Esophagus squamous epithelium (tissue), 5 donors: ENCODE measurements at regions not wholly inside any gene's neighbourhood (a gene's known extent, or its start where the extent isn't known, plus 50 kb on each side); places are given as distances from the start of the nearest gene placed in this dataset.
A peak's percentile ranks its signal among the peaks of the same experiment; 100 is the strongest.

Experiments
- DNase-seq: peaks from one replicate; lab custom pipeline; 2025; lab: John Stamatoyannopoulos, UW
- H3K27ac ChIP-seq, 4 donors: fragments of 200-600 bp; sonication (generic); one replicate each; pipeline ENCODE4 v1.5.1; 2016 to 2019; ENCODE audit warnings: mild to moderate bottlenecking in 1 of 4
- H3K27me3 ChIP-seq, 4 donors: fragments of 200-600 bp; sonication (generic); 1 replicate in 3 of 4; 2 replicates in 1 of 4; pipeline versions ENCODE4 v1.5.1 to v1.6.0; 2017 to 2021; ENCODE audit warnings: antibody characterized with exemption in 1 of 4
- H3K36me3 ChIP-seq, 3 donors: fragments of 200-600 bp; sonication (generic); one replicate each; pipeline ENCODE4 v1.5.1; 2016 to 2019
- H3K4me1 ChIP-seq, 3 donors: fragments of 200-600 bp; sonication (generic); one replicate each; pipeline ENCODE4 v1.5.1; 2017 to 2019
- H3K4me3 ChIP-seq, 4 donors: fragments of 200-600 bp; sonication (generic); 1 replicate in 3 of 4; 2 replicates in 1 of 4; pipeline ENCODE4 v1.5.1; 2016 to 2019; ENCODE audit warnings: mild to moderate bottlenecking in 2 of 4, moderate library complexity in 1 of 4
- H3K9me3 ChIP-seq, 3 donors: fragments of 200-600 bp; sonication (generic); one replicate each; pipeline ENCODE4 v1.5.1; 2016 to 2019
- CTCF ChIP-seq, 6 experiments: fragments of 450-650 bp in 4 of 6; fragments of 200-600 bp in 2 of 6; sonication (generic) in 2 of 6; IDR thresholded peaks; one replicate each; pipeline ENCODE4 v1.5.1; 2016 to 2019; ENCODE audit warnings: antibody characterized with exemption in 6 of 6, mild to moderate bottlenecking in 4 of 6, moderate library complexity in 4 of 6
- POLR2A ChIP-seq, 4 donors: fragments of 450-650 bp; IDR thresholded peaks; one replicate each; pipeline ENCODE4 v1.6.1; 2017; ENCODE audit warnings: antibody characterized with exemption in 4 of 4, mild to moderate bottlenecking in 4 of 4, moderate library complexity in 3 of 4
- WGBS, 2 donors: methylation state at CpG; one replicate each; pipeline ENCODE4 v1.1.5; 2018; 5-methylcytosine and 5-hydroxymethylcytosine counted together
- intact Hi-C: fragments of 100-400 bp; cut with DNase I; formaldehyde crosslinking; loops from one replicate; pipeline ENCODE4 v1.15.0; 2022
- donor health status: DM: yes; HTN: yes; CAD: no.

- no peak for TF ChIP-seq POLR2A (IDR thresholded peaks at IDR 0.05)
- TF ChIP-seq CTCF (IDR thresholded peaks at IDR 0.05) = no peak
These were observed 438.2 kb upstream of the ARRDC4 start for GRCh38 chr15:97522347-97522746.

GRCh38 chr15:97525809-97526208 lies 434.7 kb upstream of the ARRDC4 start:
- no peak for TF ChIP-seq CTCF (IDR thresholded peaks at IDR 0.05)
- no peak for TF ChIP-seq POLR2A (IDR thresholded peaks at IDR 0.05)
- no peaks in the 10 kb centered on the region for H3K27me3 ChIP-seq
- intact Hi-C loops = no loop called here
- H3K36me3 ChIP-seq = no peaks in the 10 kb centered on the region
- H3K4me1 ChIP-seq = no peaks in the 10 kb centered on the region
- no peak overlapping the region for H3K27ac ChIP-seq
- no peaks in the 10 kb centered on the region for H3K9me3 ChIP-seq
- no peak overlapping the region for H3K4me3 ChIP-seq
- no peak for DNase-seq

More at GRCh38 chr15:97522347-97522746, 438.2 kb upstream of the ARRDC4 start:
- Histone ChIP-seq H3K9me3 (no peaks in the 10 kb centered on the region), H3K36me3 (no peaks in the 10 kb centered on the region), H3K27me3 (no peaks in the 10 kb centered on the region), H3K4me1 (no peaks in the 10 kb centered on the region), H3K4me3 (peak overlapping the region in 1 of 4 donors; percentile 15), H3K27ac (no peak overlapping the region)
- intact Hi-C loops = no loop called here
- DNase-seq = no peak
- 43 to 77% methylated on average over 7 to 16 of the region's 16 CpGs for WGBS, 2 donors

- H3K9me3 ChIP-seq = no peaks in the 10 kb centered on the region
- DNase-seq = no peak
- H3K4me1 ChIP-seq = no peaks in the 10 kb centered on the region
- H3K27ac ChIP-seq = no peak overlapping the region
- H3K36me3 ChIP-seq = no peaks in the 10 kb centered on the region
- no peak overlapping the region for H3K4me3 ChIP-seq
- TF ChIP-seq POLR2A (IDR thresholded peaks at IDR 0.05) = no peak
- no peak for TF ChIP-seq CTCF (IDR thresholded peaks at IDR 0.05)
- WGBS, 2 donors = 58 to 73% methylated on average over 4 of the region's 4 CpGs
- no peaks in the 10 kb centered on the region for H3K27me3 ChIP-seq
- intact Hi-C loops = no loop called here
These were observed 432.3 kb upstream of the ARRDC4 start for GRCh38 chr15:97528238-97528637.

GRCh38 chr15:97545799-97546198 lies 414.7 kb upstream of the ARRDC4 start:
- Histone ChIP-seq H3K4me3 (no peak overlapping the region), H3K9me3 (peaks cover 0 to 7% (median 0%) of the 10 kb centered on the region in 3 donors), H3K27ac (no peak overlapping the region), H3K27me3 (no peaks in the 10 kb centered on the region), H3K4me1 (no peaks in the 10 kb centered on the region), H3K36me3 (no peaks in the 10 kb centered on the region)
- TF ChIP-seq CTCF (IDR thresholded peaks at IDR 0.05) (no peak), POLR2A (IDR thresholded peaks at IDR 0.05) (no peak)
- no peak for DNase-seq
- WGBS, 2 donors = 0 to 8% methylated on average over 1 of the region's 1 CpG
- intact Hi-C loops = no loop called here

GRCh38 chr15:97547381-97547780 lies 413.1 kb upstream of the ARRDC4 start:
- Histone ChIP-seq H3K9me3 (peaks cover 0 to 7% (median 0%) of the 10 kb centered on the region in 3 donors), H3K4me1 (no peaks in the 10 kb centered on the region), H3K4me3 (no peak overlapping the region), H3K36me3 (no peaks in the 10 kb centered on the region), H3K27ac (no peak overlapping the region), H3K27me3 (no peaks in the 10 kb centered on the region)
- no peak for DNase-seq
- WGBS, 2 donors = 46 to 48% methylated on average over 2 of the region's 2 CpGs
- TF ChIP-seq POLR2A (IDR thresholded peaks at IDR 0.05) (no peak), CTCF (IDR thresholded peaks at IDR 0.05) (no peak)
- intact Hi-C loops = no loop called here
